Stimulated activated naive CD8-positive, alpha-beta T cell treated with anti-CD3 and anti-CD28 coated beads, Interleukin-15, Interleukin-2, amounts not matched to agents 100 U/mL and 50 U/mL, for 24 hours (primary cell): ENCODE measurements at regions not wholly inside any gene's neighbourhood (a gene's known extent, or its start where the extent isn't known, plus 50 kb on each side); places are given as distances from the start of the nearest gene placed in this dataset.
"Not testable (repeated sequence)": the region's sequence is repeated elsewhere in the genome, so short reads cannot be mapped to it uniquely, and the experiment has no call there.

Experiments used
- ATAC-seq: fragments of 150-1000 bp; cut with Tn5 transposase; one replicate; pipeline ENCODE4 v1.10.0; 2021
- DNase-seq: peaks from one replicate; pipeline ENCODE4 v3.0.0; 2021

DNA sequence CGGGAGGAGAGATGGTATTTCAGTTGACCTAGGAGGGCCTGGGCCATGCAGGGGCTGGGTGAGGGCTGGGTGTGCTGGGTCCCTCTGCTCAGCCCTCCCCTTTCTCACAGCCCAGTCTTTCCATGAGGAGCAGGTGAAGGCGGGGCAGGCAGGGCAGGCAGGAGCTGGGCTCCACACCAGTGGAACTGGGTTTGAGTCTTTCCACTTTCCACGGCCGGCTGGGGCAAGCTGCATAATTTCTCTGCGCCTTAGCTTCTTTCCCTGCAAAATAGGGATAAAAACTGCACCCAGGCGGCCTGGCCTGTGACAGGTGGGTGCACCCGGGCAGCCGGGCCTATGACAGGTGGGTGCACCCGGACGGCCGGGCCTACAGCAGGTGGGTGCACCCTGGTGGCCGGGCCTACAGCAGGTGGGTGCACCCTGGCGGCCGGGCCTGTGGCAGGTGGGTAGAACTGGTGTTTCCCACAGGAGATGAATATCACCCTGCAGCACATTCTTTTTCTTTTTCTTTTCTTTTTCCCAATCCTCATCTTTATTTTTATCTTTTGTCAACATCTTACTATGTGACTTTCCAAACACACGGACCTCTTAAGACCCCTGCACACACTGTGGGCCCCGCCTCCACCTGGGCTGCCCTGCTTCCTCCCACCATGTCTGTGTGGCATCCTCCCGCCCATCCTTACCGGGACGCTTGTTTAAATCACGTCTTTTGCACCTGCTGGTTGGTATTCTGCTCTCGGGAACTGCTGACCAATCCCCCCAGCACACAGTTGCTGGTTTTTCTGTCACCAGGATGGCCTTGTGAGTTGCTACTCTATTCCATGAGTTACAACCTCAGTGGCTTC is 111.3 kb downstream of the NPIPB11 start:
- not testable (repeated sequence) for ATAC-seq, DNase-seq

- not testable (repeated sequence) for ATAC-seq, DNase-seq
Observed at GRCh38 chr16:29294400-29294933, 112.0 kb downstream of the NPIPB11 start.

- DNase-seq, ATAC-seq: not testable (repeated sequence)
Observed at GRCh38 chr16:29293545-29293944, 113.0 kb downstream of the NPIPB11 start.

DNA sequence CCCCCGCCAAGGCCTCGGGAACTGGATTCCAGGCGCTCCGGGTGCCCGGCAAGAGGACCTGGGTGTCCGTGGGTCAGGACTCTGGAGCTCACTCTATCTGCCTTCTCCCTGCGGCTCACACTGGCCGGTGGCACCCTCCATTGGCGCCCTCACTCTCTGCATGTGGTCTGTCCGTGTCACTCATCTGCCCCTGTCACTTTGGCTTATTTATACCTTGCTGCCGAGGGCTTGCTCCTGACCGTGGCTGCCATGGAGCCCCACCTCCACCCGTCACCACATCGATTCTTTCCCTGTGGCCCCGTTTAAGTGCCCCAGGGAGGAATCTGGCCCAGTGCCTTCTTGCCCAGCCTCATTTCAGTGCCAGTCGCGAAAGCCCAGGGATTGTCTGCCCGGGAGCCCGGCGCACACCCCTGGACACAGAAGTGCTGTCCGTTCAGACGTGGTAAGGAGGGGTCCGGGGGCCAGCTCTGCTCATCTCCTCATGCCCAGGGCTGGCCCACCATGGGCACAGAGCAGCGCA is 113.5 kb downstream of the NPIPB11 start:
- DNase-seq, ATAC-seq: not testable (repeated sequence)

DNA sequence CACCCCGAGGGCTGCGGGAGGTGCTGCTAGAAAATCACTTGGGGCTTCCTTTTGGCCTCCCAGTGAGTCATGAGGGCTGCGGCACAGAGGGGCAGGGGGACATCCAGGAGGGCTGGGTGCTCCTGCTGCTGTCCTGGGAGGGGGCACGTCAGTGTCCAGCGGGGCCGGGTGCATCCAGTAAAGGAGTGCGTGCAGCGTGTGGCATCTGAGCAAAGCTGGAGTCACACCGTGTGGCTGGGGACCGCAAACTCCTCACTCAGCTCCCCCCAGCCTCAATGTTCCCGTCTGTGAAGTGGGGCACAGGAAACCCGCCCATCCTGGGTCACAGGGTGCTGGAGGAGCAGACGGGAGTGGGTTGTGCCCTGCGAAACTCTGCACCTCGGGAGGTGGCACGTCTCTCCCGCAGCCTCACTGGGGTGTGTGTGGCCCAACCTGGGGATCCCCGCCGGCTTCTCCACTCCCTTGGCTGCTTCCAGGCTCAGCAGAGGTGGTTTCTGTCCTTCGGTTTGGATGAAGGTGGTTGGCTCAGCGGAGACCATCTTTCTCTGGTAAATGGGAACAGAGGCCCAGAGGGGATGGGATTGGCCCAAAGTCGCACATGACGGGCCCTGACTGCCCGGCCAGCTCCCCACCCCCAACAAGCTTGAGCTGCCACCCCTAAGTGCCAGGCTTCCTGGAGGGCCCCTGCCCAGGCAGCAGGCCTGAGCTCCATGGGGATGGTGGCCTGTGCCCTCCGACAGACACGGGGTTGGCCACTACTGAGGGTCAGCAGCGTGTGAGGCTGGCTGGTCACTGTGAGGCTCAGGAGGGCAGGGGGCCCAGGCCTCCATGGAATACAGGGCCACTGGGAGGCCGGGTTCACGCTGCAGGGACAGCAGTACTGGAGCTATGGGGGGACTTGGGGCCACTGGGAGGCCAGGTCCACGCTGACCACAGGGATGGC is 114.9 kb downstream of the NPIPB11 start:
- not testable (repeated sequence) for DNase-seq
- peak; percentile 5 for ATAC-seq

DNA sequence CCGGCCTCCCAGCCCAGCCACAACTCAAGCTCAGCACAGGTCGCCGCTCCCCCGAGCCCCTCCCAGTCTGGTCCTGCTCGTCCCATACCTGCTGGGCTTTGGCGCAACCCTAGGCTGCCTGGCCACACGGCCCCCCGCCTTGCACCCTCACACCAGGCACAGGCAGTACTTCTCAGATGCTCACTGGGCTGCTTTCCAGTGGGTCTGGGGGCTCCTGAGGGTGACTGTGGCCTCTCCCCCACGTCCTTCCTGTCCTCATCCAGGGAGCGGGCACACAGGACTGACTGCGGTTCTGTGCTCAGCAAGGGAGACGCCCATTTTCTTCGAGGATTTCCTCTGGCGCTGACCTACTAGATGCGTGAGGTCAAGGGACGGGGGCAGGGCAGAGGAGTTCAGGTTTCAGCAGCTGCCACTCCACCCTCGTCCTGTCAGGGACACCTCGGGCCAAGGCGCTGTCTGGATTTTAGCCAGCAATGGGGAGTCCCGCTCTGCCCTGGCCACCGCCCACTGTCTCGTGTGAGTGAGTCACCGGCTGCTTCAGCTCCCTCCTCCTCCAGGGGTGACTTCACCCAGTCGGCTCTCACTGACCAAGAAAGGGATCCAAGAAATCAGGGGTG is 115.8 kb downstream of the NPIPB11 start:
- ATAC-seq (peak; percentile 88), DNase-seq (peak; percentile 73)

- DNase-seq, ATAC-seq: not testable (repeated sequence)
Observed at GRCh38 chr16:29289516-29290239, 116.8 kb downstream of the NPIPB11 start.

DNA sequence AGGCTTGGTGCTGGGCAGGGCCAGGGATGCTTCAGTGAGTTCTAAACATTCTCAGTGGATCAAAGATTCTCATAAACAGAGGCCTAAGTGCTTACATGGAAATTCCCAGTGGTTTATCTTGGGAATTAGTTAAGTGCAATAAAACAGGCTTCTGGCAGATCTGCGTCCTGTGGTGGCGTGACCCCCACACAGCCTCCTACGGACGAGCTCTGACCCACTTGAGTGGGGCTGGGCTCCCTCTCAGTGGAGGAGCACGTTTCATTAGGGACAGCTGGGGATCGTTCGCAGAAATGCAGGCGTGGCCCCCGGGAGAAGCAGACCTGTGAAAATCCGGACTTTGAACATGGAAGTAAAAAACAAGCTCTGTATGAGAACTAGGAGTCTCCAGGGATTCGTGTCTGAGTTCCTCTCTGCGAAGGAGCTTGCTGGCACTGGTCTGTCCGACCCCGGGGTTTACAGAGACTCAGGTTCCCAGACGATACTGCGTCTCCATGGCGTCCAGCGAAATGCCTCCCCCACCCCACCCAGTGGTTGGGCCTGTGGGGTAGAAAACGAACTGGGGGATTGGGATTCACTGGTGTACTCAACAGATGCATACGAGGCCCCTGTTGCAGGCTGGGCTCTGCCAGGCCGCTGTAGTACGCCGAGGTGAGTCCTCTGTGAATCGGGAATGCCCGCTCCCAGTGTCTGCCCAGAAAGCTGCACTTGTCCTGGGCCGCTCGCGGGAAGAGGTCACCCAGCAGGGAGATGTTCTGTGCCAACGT is 117.6 kb downstream of the NPIPB11 start:
- DNase-seq, ATAC-seq: not testable (repeated sequence)

GRCh38 chr16:29287871-29288535 is 118.5 kb downstream of the NPIPB11 start:
- not testable (repeated sequence) for ATAC-seq, DNase-seq

DNA sequence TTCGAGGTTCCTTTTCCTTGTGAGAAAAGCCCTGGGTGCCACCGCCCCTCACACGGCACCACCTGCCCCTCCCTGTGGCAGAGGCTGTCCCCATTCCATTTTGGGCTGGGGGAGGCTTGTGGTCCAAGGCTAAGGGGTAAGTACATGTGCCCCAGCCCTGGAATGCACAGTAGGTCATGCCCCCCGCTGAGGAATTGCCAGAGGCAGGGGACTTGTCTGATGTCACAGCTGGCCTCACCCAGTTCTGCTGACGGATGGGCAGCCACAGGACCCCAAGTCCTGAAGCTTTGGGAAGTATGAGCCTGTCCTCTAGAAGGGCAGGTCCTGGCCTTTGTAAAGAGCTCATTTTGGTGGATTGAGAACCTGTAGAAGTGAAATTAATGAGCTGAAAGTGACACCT is 119.3 kb downstream of the NPIPB11 start:
- DNase-seq, ATAC-seq: not testable (repeated sequence)

DNA sequence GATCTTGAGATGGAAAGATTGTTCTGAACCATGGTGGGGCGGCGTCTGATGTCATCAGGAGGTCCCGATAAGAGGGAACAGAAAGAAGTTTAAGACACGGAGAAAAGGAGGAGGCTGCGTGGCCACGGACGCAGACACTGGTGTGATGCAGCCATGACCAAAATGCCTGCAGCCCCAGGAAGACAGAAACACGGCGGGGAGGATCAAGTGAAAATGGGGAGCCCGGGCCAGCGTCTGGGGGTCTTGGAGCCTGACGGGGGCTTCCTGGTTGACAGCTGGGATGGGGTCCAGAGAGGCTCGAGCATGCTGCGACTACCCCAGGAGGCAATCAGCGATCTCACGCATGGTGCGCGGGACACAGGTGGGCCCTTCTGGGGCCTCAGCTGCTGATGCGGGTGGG is 119.7 kb downstream of the NPIPB11 start:
- not testable (repeated sequence) for ATAC-seq

GRCh38 chr16:29286161-29286560 is 120.3 kb downstream of the NPIPB11 start:
- not testable (repeated sequence) for ATAC-seq, DNase-seq

More for the DNA sequence above, 119.7 kb downstream of the NPIPB11 start:
- DNase-seq, result not testable (repeated sequence)

GRCh38 chr16:29285151-29285885 is 121.2 kb downstream of the NPIPB11 start:
- not testable (repeated sequence) for DNase-seq, ATAC-seq

DNA sequence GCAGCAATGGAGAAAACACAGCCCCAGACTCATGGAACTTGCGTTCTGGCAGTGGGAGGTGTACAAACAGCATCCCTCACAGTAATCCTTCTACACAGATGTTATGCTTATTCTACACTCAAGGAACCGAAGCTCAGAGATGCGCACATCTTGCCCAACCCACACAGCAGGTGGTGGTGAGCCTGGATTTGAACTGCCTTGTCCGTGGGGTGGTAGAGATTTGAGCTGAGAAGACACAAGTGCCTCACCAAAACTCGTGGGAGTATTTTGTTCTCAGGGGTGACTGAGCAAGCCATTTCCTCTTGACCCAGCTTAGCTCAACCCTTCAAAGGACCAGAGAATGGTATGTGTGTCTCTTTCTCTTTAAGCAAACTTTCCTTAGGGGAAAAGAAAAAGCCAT is 121.8 kb downstream of the NPIPB11 start:
- not testable (repeated sequence) for DNase-seq
- peak; percentile 21 for ATAC-seq

- DNase-seq, ATAC-seq: not testable (repeated sequence)
Observed at GRCh38 chr16:29284159-29284558, 122.4 kb downstream of the NPIPB11 start.

- DNase-seq, ATAC-seq: not testable (repeated sequence)
Observed at GRCh38 chr16:29278097-29278871, 128.2 kb downstream of the NPIPB11 start.

DNA sequence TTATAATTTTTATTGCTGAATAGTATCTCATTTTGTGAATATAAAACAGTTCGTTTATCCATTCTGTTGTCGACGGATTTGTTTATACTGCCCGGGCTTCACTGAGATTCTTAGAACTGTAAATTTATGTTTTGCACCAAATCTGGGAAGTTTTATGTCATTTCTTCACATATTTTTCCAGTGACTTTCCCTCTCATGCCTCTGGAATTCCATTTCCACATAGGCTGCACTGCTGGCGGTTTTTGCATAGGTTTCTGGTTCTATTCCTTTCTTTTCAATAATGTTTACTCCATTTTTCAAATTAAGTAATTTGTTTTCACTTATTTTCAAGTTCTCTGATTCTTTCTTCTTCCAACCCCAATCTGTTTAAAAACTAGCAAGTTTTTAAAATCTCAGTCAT is 130.1 kb downstream of the NPIPB11 start:
- ATAC-seq, DNase-seq: not testable (repeated sequence)
